ENCODE measurements at regions not wholly inside any gene's neighbourhood (a gene's known extent, or its start where the extent isn't known, plus 50 kb on each side); places are given as distances from the start of the nearest gene placed in this dataset.
A peak's percentile ranks its signal among the peaks of the same experiment; 100 is the strongest.

DNA sequence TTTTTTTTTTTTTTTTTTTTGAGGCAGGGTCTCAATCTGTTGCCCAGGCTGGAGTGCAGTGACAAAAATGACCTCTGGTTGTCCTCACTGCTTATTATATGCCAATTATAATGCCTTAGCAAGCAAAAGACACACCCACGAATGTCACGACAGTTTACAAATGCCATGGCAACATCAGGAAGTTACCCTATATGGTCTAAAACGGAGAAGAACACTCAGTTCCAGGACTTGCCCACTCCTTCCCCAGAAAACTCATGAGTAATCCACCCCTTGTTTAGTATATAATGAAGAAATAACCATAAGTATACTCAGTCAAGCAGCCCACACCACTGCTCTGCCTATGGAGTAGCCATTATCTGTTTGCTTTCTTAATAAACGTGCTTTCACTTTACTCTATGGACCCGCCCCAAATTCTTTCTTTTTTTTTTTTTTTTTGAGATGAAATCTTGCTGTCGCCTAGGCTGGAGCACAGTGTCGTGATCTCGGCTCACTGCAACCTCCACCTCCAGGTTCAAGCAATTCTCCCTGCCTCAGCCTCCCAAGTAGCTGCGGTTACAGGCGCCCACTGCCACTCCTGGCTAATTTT, 106.2 kb downstream of the SMIM20 start:
- peak in 2 of 3 donors; percentile 23 to 35 for DNase-seq (ENCODE audit: low read depth in 2 of 3, low spot score in 1 of 3)

- no peak for DNase-seq (ENCODE audit: low read depth in 2 of 3, low spot score in 1 of 3)
These were observed 106.9 kb downstream of the SMIM20 start for GRCh38 chr4:26020881-26021280.

GRCh38 chr4:26021417-26022345, 107.7 kb downstream of the SMIM20 start:
- DNase-seq (ENCODE audit: low read depth in 2 of 3, low spot score in 1 of 3), result no peak

- no peak for DNase-seq (ENCODE audit: low read depth in 2 of 3, low spot score in 1 of 3)
These were observed 108.6 kb downstream of the SMIM20 start for GRCh38 chr4:26022346-26023202.

DNA sequence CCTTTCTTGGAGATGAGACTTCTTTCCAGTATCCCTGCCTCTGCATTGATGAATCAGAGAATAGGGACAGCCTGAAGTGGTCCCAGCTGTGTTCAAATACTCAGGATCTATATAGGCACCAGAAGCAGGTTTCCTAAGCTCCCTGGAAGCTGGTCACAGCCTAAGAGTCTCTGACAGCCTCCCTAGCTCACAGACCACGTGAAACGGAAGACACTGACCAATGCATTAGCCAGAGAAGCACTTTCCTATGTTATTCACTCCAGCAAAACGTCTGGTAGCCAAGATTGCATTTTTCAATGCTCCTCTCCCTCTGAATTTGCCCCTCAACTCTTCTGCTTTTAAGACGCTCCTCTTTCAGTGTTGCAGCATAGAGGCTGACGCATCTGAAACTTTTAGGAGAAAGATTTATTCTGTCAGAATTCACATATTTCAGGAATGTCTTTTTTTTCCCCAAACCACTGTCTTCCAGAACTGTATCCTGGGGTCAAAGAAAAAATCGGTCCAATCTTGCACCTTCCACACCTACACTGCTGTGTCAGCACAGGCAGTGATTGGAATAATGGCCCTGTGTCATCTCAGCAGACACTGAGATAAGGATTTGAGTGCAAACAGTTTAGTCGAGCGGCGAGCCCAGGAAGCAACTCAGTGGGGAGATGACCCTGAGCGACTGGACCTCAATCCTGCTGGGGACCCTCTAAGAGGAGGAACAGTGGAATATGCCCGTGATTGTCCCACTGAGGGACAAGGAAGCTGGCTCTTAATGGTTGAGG, 109.4 kb downstream of the SMIM20 start:
- DNase-seq (ENCODE audit: low read depth in 2 of 3, low spot score in 1 of 3), result no peak

DNA sequence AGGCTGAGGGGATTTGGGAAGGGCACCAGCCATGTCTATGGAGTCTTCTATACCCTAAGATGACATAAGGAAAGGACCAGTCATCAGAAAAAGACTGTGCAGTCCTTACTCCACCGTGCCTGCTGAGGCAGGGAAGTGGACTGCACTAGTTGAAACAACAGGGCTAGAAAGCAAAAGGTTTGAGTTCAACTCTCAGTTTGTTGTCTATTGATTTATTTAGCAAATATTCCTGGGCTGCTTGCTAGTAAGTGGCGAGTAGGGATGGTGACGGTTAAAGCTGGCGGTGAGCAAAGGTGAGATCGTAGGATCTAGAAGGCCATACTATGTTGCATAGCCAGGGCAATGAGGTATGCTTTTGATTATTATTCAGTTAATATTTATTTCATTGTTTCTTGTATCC, 110.1 kb downstream of the SMIM20 start:
- no peak for DNase-seq (ENCODE audit: low read depth in 2 of 3, low spot score in 1 of 3)

DNA sequence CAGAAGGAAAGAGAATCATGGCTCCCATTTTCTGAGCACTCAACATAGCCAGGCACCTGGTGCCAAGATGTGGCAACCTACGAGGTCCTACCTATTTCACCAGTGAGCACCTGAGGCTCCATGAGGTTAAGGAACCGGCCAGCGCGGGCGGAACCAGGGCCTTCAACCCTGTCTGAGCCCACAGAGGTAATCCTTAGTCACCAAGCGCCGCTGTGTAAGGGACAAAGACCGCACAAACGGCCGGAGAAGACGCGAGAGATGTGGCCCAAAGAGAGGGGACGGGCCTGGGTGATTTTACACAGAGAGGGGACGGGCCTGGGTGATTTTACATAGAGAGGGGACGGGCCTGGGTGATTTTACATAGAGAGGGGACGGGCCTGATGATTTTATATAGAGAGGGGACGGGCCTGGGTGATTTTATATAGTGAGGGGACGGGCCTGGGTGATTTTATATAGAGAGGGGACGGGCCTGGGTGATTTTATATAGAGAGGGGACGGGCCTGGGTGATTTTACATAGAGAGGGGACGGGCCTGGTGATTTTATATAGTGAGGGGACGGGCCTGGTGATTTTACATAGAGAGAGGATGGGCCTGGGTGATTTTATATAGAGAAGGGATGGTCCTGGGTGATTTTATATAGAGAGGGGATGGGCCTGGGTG, 114.2 kb downstream of the SMIM20 start:
- DNase-seq (ENCODE audit: low read depth in 2 of 3, low spot score in 1 of 3), result no peak

DNA sequence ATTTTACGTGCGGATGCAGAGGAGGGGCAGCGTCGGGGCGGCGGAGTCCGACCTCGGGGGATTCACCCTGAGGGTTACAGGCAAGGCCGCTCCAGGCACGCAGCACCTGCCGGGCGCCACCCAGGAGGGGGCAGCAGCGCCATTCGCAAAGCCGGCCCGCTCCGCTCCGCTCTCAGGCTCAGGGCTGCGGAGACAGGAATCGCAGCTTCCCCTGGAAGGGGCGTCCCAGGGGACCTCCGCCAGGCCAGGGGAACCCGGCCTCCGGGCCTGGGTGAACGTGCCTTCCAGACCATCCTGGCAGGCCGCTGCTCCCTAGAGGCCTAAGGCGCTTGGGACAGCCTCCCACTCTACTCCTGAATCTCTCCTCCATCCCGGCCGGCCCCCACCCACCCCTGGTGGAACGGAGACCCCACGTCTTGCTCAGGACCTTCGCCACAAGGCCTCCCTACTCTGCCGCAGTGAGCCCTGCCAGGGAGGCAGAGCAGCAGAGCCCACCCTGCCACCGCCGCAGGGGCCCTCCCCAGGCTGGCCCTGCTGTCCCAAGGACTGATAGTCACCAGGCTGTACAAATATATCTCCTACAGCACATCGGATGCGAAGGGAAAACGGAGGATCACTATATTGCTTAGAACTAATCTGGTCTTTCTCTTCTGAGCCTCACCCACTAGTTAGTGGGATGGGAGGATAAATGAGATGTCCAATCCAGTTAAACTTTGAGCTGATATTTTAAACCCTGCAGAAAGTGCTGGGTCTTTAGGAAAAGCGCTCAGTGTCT, 115.0 kb downstream of the SMIM20 start:
- peak; percentile 72 to 74 (median 73) for DNase-seq (ENCODE audit: low read depth in 2 of 3, low spot score in 1 of 3)

- DNase-seq (ENCODE audit: low read depth in 2 of 3, low spot score in 1 of 3), result no peak
These were observed 115.6 kb downstream of the SMIM20 start for GRCh38 chr4:26029568-26030131.

DNA sequence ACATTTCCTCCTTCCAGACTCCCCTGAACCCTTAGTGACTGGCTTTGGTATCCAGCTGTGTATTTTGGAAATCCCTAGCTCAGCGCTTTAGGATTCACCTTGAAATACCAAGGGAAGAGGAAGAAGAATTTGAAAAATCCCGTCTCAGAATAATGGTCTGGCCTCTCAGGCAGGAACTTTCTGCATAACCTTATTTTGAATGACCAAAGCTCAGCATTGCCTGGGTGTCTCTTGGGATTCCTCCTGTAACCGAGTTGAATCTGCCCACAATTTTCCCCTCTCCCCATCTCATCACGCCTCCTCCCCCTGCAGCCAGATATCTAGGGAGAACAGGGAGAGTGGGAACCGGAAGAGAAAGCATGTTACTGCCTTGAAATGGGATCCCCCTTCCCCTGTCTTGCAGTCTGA, 116.2 kb downstream of the SMIM20 start:
- DNase-seq (ENCODE audit: low read depth in 2 of 3, low spot score in 1 of 3), result no peak

DNA sequence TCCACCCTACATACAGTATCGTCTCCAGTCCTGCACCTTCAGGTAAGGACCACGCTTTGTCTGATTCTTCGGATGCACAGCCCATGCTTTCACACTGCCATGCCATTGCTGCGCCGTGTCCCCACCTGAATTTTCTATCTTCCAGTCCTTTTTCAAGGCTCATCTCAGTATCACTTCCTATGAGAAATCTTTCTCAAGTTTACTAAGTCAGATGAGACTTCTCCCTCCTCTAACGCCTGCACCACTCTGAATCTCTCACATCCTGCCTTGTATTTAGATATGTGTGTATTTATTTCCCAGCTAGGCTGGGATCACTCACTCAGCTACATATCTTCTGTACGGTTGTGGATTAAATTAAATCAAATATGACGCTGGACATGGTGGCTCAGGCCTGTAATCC, 116.8 kb downstream of the SMIM20 start:
- DNase-seq (ENCODE audit: low read depth in 2 of 3, low spot score in 1 of 3), result no peak

DNA sequence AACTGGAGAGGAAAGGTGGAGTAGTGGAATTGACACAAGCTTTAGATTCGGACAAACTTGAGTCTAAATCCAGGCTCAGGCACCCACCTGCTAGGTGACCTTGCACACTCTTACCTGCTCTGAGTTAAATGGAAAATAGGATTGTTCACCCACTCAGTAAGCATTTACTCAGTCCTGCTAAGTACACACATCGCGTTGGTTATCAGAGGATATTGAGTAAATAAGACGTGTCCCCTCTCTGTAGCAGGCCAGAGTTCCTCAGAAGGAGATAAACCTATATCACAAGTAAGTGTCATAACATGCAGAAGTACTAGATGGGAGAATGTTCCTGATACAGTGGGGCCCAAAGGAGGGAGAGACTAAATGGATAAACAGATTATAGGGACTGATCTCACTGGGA, 117.7 kb downstream of the SMIM20 start:
- no peak for DNase-seq (ENCODE audit: low read depth in 2 of 3, low spot score in 1 of 3)

DNA sequence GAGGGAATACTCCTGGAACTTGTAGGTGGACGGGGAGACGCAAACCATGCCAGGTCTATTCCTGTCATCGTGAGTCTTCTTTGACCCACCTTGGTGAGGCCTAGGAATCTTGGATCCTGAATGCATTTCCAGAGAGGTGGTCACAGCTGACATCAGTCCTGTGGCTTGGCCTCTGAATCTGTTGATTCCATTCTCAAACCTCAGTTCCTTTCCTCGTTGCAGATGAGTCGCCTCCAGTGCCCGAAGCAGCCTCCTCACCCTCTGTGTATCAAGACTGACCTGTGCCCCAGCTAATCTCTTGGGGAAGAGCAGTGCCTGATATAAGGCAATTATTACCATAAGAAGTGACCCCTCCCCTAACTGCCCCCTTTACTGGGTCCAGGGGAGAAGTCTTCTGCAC, 118.1 kb downstream of the SMIM20 start:
- DNase-seq (ENCODE audit: low read depth in 2 of 3, low spot score in 1 of 3), result no peak

DNA sequence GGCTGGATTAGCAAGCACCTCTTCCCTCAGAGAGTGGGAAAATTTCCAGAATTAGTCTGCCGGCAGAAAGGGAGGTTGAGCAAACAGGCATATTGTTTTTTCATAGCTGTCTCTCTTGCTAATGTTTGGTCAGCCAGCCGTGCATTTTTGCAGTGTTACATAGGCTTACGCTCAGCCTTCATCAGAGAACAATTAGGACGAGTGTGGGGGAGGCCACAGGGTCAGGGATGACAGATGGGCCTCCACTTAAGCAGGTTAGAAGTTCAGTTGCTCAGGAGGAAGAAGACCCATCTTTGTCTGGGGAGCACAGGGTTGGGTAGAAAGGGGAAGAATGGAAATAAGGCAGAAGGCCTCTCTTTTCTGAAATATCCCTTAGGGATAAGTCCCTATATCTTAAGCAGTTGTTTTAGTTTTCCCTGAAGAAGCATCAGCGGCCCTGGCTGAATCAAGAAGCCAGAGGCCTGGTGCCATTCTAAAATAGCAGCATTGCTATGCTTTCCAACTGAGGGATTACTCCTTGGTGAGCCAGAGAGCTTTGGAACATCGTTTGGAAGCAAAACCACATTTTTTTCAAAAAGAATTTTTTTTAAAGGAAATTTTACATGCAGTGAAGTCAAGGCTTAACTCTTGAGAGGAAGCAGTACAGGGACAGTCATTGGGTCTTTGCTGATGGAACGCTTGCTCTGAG, 118.8 kb downstream of the SMIM20 start:
- DNase-seq (ENCODE audit: low read depth in 2 of 3, low spot score in 1 of 3), result no peak

GRCh38 chr4:26033389-26033788, 119.4 kb downstream of the SMIM20 start:
- no peak for DNase-seq (ENCODE audit: low read depth in 2 of 3, low spot score in 1 of 3)

- DNase-seq (ENCODE audit: low read depth in 2 of 3, low spot score in 1 of 3), result no peak
These were observed 120.8 kb downstream of the SMIM20 start for GRCh38 chr4:26034849-26035248.

- no peak for DNase-seq (ENCODE audit: low read depth in 2 of 3, low spot score in 1 of 3)
These were observed 121.9 kb downstream of the SMIM20 start for GRCh38 chr4:26035921-26036320.

DNA sequence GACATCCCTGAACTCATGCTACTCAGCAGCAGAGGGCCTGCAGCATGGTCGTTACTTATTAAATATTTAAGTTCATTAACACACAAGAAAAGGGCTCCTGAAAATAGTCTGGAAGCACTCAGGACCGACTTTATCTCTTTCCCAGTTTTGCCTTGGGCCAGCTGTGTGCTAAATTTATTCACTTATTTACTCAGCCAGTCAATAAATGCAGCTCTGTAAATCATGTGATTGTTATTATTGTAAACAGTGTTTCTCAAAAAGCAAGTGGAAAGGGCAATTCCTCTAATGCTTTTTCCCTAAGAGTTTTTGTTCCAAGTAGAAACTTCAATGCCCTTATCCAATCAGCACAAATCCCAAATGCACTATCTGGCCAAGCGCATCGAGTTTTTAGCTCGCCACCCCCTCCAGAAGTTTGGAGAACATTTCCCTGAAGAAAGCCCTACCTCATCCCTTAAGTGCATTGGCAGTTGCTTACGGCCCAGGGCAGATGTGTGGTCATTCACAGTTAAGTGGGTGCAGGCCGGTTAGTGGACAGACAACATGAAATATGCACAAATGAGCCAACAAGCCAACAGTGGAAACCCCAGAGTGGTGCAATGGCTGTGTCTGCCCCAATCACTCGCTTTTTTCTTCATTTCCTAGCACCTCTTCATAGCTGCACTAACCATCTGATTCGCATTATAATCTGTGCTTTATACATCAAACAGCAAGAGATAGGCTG, 125.8 kb downstream of the SMIM20 start:
- no peak for DNase-seq (ENCODE audit: low read depth in 2 of 3, low spot score in 1 of 3)
